ENCODE measurements at regions not wholly inside any gene's neighbourhood (a gene's known extent, or its start where the extent isn't known, plus 50 kb on each side); places are given as distances from the start of the nearest gene placed in this dataset.
"Not testable (repeated sequence)": the region's sequence is repeated elsewhere in the genome, so short reads cannot be mapped to it uniquely, and the experiment has no call there.

- H2AFZ ChIP-seq (ENCODE audit: insufficient read depth, low read depth, low read length, poor library complexity, severe bottlenecking); H3K4me1 ChIP-seq (ENCODE audit: control insufficient read depth in 2 of 2, insufficient read depth in 2 of 2, low read length in 2 of 2); H4K20me1 ChIP-seq (ENCODE audit: control insufficient read depth, insufficient read depth, low read length, poor library complexity, severe bottlenecking); H3K9ac ChIP-seq (ENCODE audit: low read length); H3K27ac ChIP-seq (ENCODE audit: low read length in 2 of 2); H3K4me1 Mint-ChIP-seq; H3K79me2 ChIP-seq (ENCODE audit: control insufficient read depth, insufficient read depth, low read length); CTCF ChIA-PET; intact Hi-C loops (cut with micrococcal nuclease); H3K4me3 ChIP-seq (ENCODE audit: control extremely low read depth in 1 of 5, extremely low read depth in 1 of 5, insufficient read depth in 1 of 5, low read depth in 2 of 5, low read length in 4 of 5); H3K27me3 ChIP-seq (replicated peaks in 1 of 4; ENCODE audit: control extremely low read depth in 1 of 4, control insufficient read depth in 3 of 4, insufficient read depth in 4 of 4, low read length in 3 of 4); POLR2A ChIA-PET; H3K27me3 Mint-ChIP-seq; ATAC-seq (ENCODE audit: low read depth); H3K9me3 Mint-ChIP-seq (ENCODE audit: insufficient read depth); H3K27ac Mint-ChIP-seq; H3K36me3 ChIP-seq (replicated peaks in 1 of 2; ENCODE audit: control extremely low read depth in 1 of 2, control insufficient read depth in 1 of 2, extremely low read depth in 1 of 2, insufficient read depth in 2 of 2, low read length in 1 of 2); DNase-seq; H3K4me2 ChIP-seq (replicated peaks; ENCODE audit: low read depth, low read length, poor library complexity, severe bottlenecking); H3K4me3 Mint-ChIP-seq: not testable (repeated sequence)
- H3K9me3 ChIP-seq (ENCODE audit: control extremely low read depth in 1 of 3, control insufficient read depth in 2 of 3, insufficient read depth in 1 of 3, low read length in 2 of 3): peaks cover 2 to 30% (median 3%) of the 10 kb centered on the region in 3 donors
- WGBS (ENCODE audit: insufficient coverage): 96% methylated on average over 2 of the region's 5 CpGs
Observed at GRCh38 chr15:20337238-20337637, 204.4 kb downstream of the GOLGA6L6 start.

- H3K27me3 ChIP-seq (replicated peaks in 1 of 4; ENCODE audit: control extremely low read depth in 1 of 4, control insufficient read depth in 3 of 4, insufficient read depth in 4 of 4, low read length in 3 of 4); POLR2A ChIA-PET; intact Hi-C loops (cut with micrococcal nuclease); H3K9me3 ChIP-seq (ENCODE audit: control extremely low read depth in 1 of 3, control insufficient read depth in 2 of 3, insufficient read depth in 1 of 3, low read length in 2 of 3); CTCF ChIA-PET; H3K79me2 ChIP-seq (ENCODE audit: control insufficient read depth, insufficient read depth, low read length); H3K27ac Mint-ChIP-seq; H3K9ac ChIP-seq (ENCODE audit: low read length); H3K4me3 Mint-ChIP-seq; H3K4me1 ChIP-seq (ENCODE audit: control insufficient read depth in 2 of 2, insufficient read depth in 2 of 2, low read length in 2 of 2); ATAC-seq (ENCODE audit: low read depth); H4K20me1 ChIP-seq (ENCODE audit: control insufficient read depth, insufficient read depth, low read length, poor library complexity, severe bottlenecking); H3K27ac ChIP-seq (ENCODE audit: low read length in 2 of 2); H3K4me3 ChIP-seq (ENCODE audit: control extremely low read depth in 1 of 5, extremely low read depth in 1 of 5, insufficient read depth in 1 of 5, low read depth in 2 of 5, low read length in 4 of 5); H3K9me3 Mint-ChIP-seq (ENCODE audit: insufficient read depth); DNase-seq; H3K36me3 ChIP-seq (replicated peaks in 1 of 2; ENCODE audit: control extremely low read depth in 1 of 2, control insufficient read depth in 1 of 2, extremely low read depth in 1 of 2, insufficient read depth in 2 of 2, low read length in 1 of 2); H3K4me1 Mint-ChIP-seq; H3K27me3 Mint-ChIP-seq; H2AFZ ChIP-seq (ENCODE audit: insufficient read depth, low read depth, low read length, poor library complexity, severe bottlenecking); H3K4me2 ChIP-seq (replicated peaks; ENCODE audit: low read depth, low read length, poor library complexity, severe bottlenecking): not testable (repeated sequence)
- WGBS (ENCODE audit: insufficient coverage): 98% methylated on average over 6 of the region's 6 CpGs
Observed at GRCh38 chr15:20334451-20334850, 207.1 kb downstream of the GOLGA6L6 start.

- POLR2A ChIA-PET; H3K4me1 ChIP-seq (ENCODE audit: control insufficient read depth in 2 of 2, insufficient read depth in 2 of 2, low read length in 2 of 2); H3K4me3 ChIP-seq (ENCODE audit: control extremely low read depth in 1 of 5, extremely low read depth in 1 of 5, insufficient read depth in 1 of 5, low read depth in 2 of 5, low read length in 4 of 5); H3K27ac ChIP-seq (ENCODE audit: low read length in 2 of 2); H3K27ac Mint-ChIP-seq; CTCF ChIA-PET; H3K4me2 ChIP-seq (replicated peaks; ENCODE audit: low read depth, low read length, poor library complexity, severe bottlenecking); H3K27me3 ChIP-seq (replicated peaks in 1 of 4; ENCODE audit: control extremely low read depth in 1 of 4, control insufficient read depth in 3 of 4, insufficient read depth in 4 of 4, low read length in 3 of 4); H4K20me1 ChIP-seq (ENCODE audit: control insufficient read depth, insufficient read depth, low read length, poor library complexity, severe bottlenecking); H3K9ac ChIP-seq (ENCODE audit: low read length); intact Hi-C loops (cut with micrococcal nuclease); H3K4me1 Mint-ChIP-seq; H3K79me2 ChIP-seq (ENCODE audit: control insufficient read depth, insufficient read depth, low read length); H3K9me3 ChIP-seq (ENCODE audit: control extremely low read depth in 1 of 3, control insufficient read depth in 2 of 3, insufficient read depth in 1 of 3, low read length in 2 of 3); H3K4me3 Mint-ChIP-seq; DNase-seq; H3K27me3 Mint-ChIP-seq; H3K36me3 ChIP-seq (replicated peaks in 1 of 2; ENCODE audit: control extremely low read depth in 1 of 2, control insufficient read depth in 1 of 2, extremely low read depth in 1 of 2, insufficient read depth in 2 of 2, low read length in 1 of 2); H2AFZ ChIP-seq (ENCODE audit: insufficient read depth, low read depth, low read length, poor library complexity, severe bottlenecking); H3K9me3 Mint-ChIP-seq (ENCODE audit: insufficient read depth); ATAC-seq (ENCODE audit: low read depth): not testable (repeated sequence)
- WGBS (ENCODE audit: insufficient coverage): 98% methylated on average over 3 of the region's 4 CpGs
Observed at GRCh38 chr15:20325751-20326150, 215.8 kb downstream of the GOLGA6L6 start.
